IMR-90 (cell line): ENCODE measurements at regions not wholly inside any gene's neighbourhood (a gene's known extent, or its start where the extent isn't known, plus 50 kb on each side); places are given as distances from the start of the nearest gene placed in this dataset.

Source experiments
- ATAC-seq: fragments of 200-7000 bp; cut with Tn5 transposase; 2 replicates; pipeline ENCODE4 v1.9.1; 2020; ENCODE audit warnings: low read depth, mild to moderate bottlenecking, moderate library complexity
- BruUV-seq: library from RNA; stranded (reverse); fragments of 400-500 nt; replicated peaks from 2 replicates; lab custom pipeline; 2021; lab: Mats Ljungman, UMichigan
- CTCF ChIA-PET: fragments of 300-600 bp; formaldehyde crosslinking; extraction: SDS; loops from one replicate; lab custom pipeline; 2021; ENCODE audit warnings: antibody characterized with exemption; lab: Yijun Ruan, JAX
- POLR2A ChIA-PET: fragments of 300-600 bp; sonication (Branson Sonifier 250); formaldehyde crosslinking; loops from one replicate; lab custom pipeline; 2022; ENCODE audit warnings: antibody characterized with exemption; ENCODE audit not compliant: unreplicated experiment; lab: Charles Lee
- DNase-seq: peaks from one replicate; pipeline ENCODE4 v3.0.0; 2013
- H2AFZ ChIP-seq: replicated peaks from 2 replicates; pipeline ENCODE3; 2013; ENCODE audit warnings: low read length, mild to moderate bottlenecking; ENCODE audit not compliant: poor library complexity
- H2AK5ac ChIP-seq: 2 replicates; pipeline ENCODE4 v1.6.1; 2013; ENCODE audit warnings: low read depth, low read length, inconsistent platforms
- H2AK9ac ChIP-seq: replicated peaks from 2 replicates; pipeline ENCODE3; 2013; ENCODE audit warnings: mild to moderate bottlenecking, low read depth, low read length, moderate library complexity; ENCODE audit not compliant: poor library complexity
- H2BK120ac ChIP-seq: 2 replicates; pipeline ENCODE4 v1.6.1; 2013; ENCODE audit warnings: low read depth, low read length, inconsistent platforms
- H2BK15ac ChIP-seq: 3 replicates; pipeline ENCODE4 v1.6.1; 2013; ENCODE audit warnings: low read depth, low read length, inconsistent platforms
- H2BK20ac ChIP-seq: 2 replicates; pipeline ENCODE4 v1.6.1; 2013; ENCODE audit warnings: low read depth, mild to moderate bottlenecking, inconsistent platforms, low read length, moderate library complexity
- H2BK5ac ChIP-seq: 2 replicates; pipeline ENCODE4 v1.6.1; 2013; ENCODE audit warnings: mild to moderate bottlenecking, low read depth, low read length, inconsistent platforms; ENCODE audit not compliant: poor library complexity, severe bottlenecking
- H3K14ac ChIP-seq: replicated peaks from 2 replicates; pipeline ENCODE4 v1.6.1; 2013; ENCODE audit warnings: low read depth, low read length, inconsistent platforms
- H3K18ac ChIP-seq: 2 replicates; pipeline ENCODE4 v1.6.1; 2013; ENCODE audit warnings: low read depth, low read length, control low read depth
- H3K23ac ChIP-seq: 2 replicates; pipeline ENCODE4 v1.6.1; 2013; ENCODE audit warnings: low read depth, low read length, inconsistent platforms
- H3K27ac ChIP-seq: 2 replicates; pipeline ENCODE4 v1.5.1; 2013; ENCODE audit warnings: mild to moderate bottlenecking, control low read depth, low read length; ENCODE audit not compliant: insufficient read depth
- H3K27me3 ChIP-seq: 2 replicates; pipeline ENCODE4 v1.6.1; 2013; ENCODE audit warnings: low read length; ENCODE audit not compliant: control insufficient read depth, insufficient read depth
- H3K36me3 ChIP-seq: 2 replicates; pipeline ENCODE4 v1.6.1; 2013; ENCODE audit warnings: low read length, mixed read lengths; ENCODE audit not compliant: control insufficient read depth, insufficient read depth
- H3K4ac ChIP-seq: 2 replicates; pipeline ENCODE4 v1.6.1; 2013; ENCODE audit warnings: low read depth, low read length, inconsistent platforms
- H3K4me1 ChIP-seq: 2 replicates; pipeline ENCODE4 v1.6.1; 2013; ENCODE audit warnings: low read length, mixed read lengths; ENCODE audit not compliant: control insufficient read depth, insufficient read depth
- H3K4me2 ChIP-seq: 2 replicates; pipeline ENCODE4 v1.6.1; 2013; ENCODE audit warnings: low read depth, mild to moderate bottlenecking, control low read depth, low read length, moderate library complexity
- H3K4me3 ChIP-seq: 2 replicates; pipeline ENCODE4 v1.5.1; 2013; ENCODE audit warnings: low read depth, mild to moderate bottlenecking, control low read depth, low read length, moderate library complexity; ENCODE audit not compliant: insufficient read depth
- H3K56ac ChIP-seq: 2 replicates; pipeline ENCODE4 v1.6.1; 2013; ENCODE audit warnings: low read length, inconsistent platforms; ENCODE audit not compliant: insufficient read depth; ENCODE audit errors: extremely low read depth
- H3K79me1 ChIP-seq, 2 experiments: 2 replicates each; pipeline ENCODE4 v1.6.1; 2013; ENCODE audit warnings: low read length in 2 of 2, inconsistent platforms in 1 of 2, low read depth in 1 of 2
- H3K9ac ChIP-seq: 2 replicates; pipeline ENCODE4 v1.6.1; 2013; ENCODE audit warnings: low read depth, low read length, control low read depth
- H3K9me1 ChIP-seq: 2 replicates; pipeline ENCODE4 v1.6.1; 2013; ENCODE audit warnings: low read length, inconsistent platforms; ENCODE audit not compliant: insufficient read depth
- H3K9me3 ChIP-seq: 2 replicates; pipeline ENCODE4 v1.6.1; 2013; ENCODE audit warnings: low read length; ENCODE audit not compliant: control insufficient read depth, insufficient read depth
- H4K20me1 ChIP-seq: 2 replicates; pipeline ENCODE4 v1.6.1; 2013; ENCODE audit warnings: low read length, inconsistent platforms; ENCODE audit not compliant: insufficient read depth
- H4K5ac ChIP-seq: 2 replicates; pipeline ENCODE4 v1.6.1; 2013; ENCODE audit warnings: mild to moderate bottlenecking, low read depth, low read length, control low read depth
- H4K8ac ChIP-seq, 2 experiments: 2 replicates each; pipeline ENCODE4 v1.6.1; 2013; ENCODE audit warnings: low read depth in 2 of 2, low read length in 2 of 2, control low read depth in 1 of 2, inconsistent platforms in 1 of 2
- H4K91ac ChIP-seq: 2 replicates; pipeline ENCODE4 v1.6.1; 2013; ENCODE audit warnings: low read depth, low read length, inconsistent platforms; ENCODE audit not compliant: insufficient read depth
- BHLHE40 ChIP-seq: fragments of 150-350 bp; IDR thresholded peaks from 2 replicates; pipeline ENCODE4 v1.6.1; 2016; ENCODE audit warnings: mild to moderate bottlenecking, low read depth, low read length
- CHD1 ChIP-seq: IDR thresholded peaks from 2 replicates; pipeline ENCODE4 v1.6.1; 2012; ENCODE audit warnings: low read depth, low read length, improper control_type of control experiment
- MAFK ChIP-seq: IDR thresholded peaks from 2 replicates; pipeline ENCODE4 v1.6.1; 2012; ENCODE audit warnings: low read depth, low read length, improper control_type of control experiment
- MAZ ChIP-seq: IDR thresholded peaks from 2 replicates; pipeline ENCODE4 v1.6.1; 2012; ENCODE audit warnings: low read depth, mild to moderate bottlenecking, low read length, improper control_type of control experiment, moderate library complexity, borderline replicate concordance
- MXI1 ChIP-seq: IDR thresholded peaks from 2 replicates; pipeline ENCODE4 v1.6.1; 2012; ENCODE audit warnings: low read depth, mild to moderate bottlenecking, low read length, moderate library complexity, borderline replicate concordance
- RAD21 ChIP-seq: IDR thresholded peaks from 2 replicates; pipeline ENCODE4 v1.6.1; 2012; ENCODE audit warnings: low read length, improper control_type of control experiment
- RCOR1 ChIP-seq: IDR thresholded peaks from 2 replicates; pipeline ENCODE4 v1.6.1; 2012; ENCODE audit warnings: mild to moderate bottlenecking, low read length, improper control_type of control experiment; ENCODE audit not compliant: insufficient replicate concordance
- SMC3 ChIP-seq: fragments of 150-350 bp; IDR thresholded peaks from 2 replicates; pipeline ENCODE4 v1.6.1; 2016; ENCODE audit warnings: low read depth, mild to moderate bottlenecking, antibody characterized with exemption, low read length, moderate library complexity
- WGBS, 2 experiments: methylation state at CpG; one replicate each; pipeline versions ENCODE4 v1.1.5 to v1.1.7; 2013; ENCODE audit warnings: missing lambda C conversion rate in 2 of 2; ENCODE audit not compliant: insufficient read length in 1 of 2; ENCODE audit errors: extremely low coverage in 2 of 2; 5-methylcytosine and 5-hydroxymethylcytosine counted together
- dilution Hi-C: fragments of 300-500 bp; cut with HindIII; formaldehyde crosslinking; loops from one replicate; pipeline ENCODE4 v1.14.3; 2018; ENCODE audit warnings: low sequenced_read_pairs; ENCODE audit not compliant: unreplicated experiment
- in situ Hi-C: fragments of 300-500 bp; cut with MboI; formaldehyde crosslinking; loops from 3 replicates; pipeline ENCODE4 v1.14.3; 2019; ENCODE audit warnings: low sequenced_read_pairs, inconsistent platforms, mixed read lengths
- intact Hi-C: fragments of 100-400 bp; cut with micrococcal nuclease; formaldehyde crosslinking; loops from 2 replicates; pipeline ENCODE4 v1.10.0; 2022
- TF ChIP-seq, protein P1 (sequence below): fragments of 150-350 bp; IDR thresholded peaks from 2 replicates; pipeline ENCODE4 v1.6.1; 2017; ENCODE audit warnings: mild to moderate bottlenecking, antibody characterized with exemption, low read length, low read depth

DNA sequence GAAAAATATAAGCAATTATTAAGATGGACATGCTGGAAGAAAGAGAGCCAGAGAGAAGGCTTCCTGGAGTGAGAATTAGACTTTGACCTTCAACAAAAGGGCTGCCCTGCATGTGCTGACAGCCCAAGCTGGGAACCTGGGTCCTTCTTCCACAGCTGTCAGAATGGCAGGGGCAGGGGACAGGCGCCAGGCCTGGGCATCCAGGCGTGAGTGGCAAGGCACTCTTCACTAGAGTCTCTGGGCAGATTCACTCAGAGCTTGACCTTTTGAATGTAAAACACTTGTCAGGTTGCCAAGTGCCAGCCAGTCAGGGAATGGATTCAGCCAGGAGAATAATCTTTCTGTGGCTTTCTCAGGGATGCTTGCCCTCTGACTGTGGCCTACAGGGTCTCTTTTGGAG, 119.1 kb upstream of the CLINT1 start:
- BruUV-seq, result no TSS peak
- TF ChIP-seq RAD21 (no peak), MAZ (no peak), BHLHE40 (no peak), MAFK (no peak), MXI1 (no peak), CHD1 (no peak), SMC3 (no peak), RCOR1 (no peak)
- TF ChIP-seq, protein P1, sequence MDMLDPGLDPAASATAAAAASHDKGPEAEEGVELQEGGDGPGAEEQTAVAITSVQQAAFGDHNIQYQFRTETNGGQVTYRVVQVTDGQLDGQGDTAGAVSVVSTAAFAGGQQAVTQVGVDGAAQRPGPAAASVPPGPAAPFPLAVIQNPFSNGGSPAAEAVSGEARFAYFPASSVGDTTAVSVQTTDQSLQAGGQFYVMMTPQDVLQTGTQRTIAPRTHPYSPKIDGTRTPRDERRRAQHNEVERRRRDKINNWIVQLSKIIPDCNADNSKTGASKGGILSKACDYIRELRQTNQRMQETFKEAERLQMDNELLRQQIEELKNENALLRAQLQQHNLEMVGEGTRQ, result no peak
- H2AK9ac ChIP-seq, result no peak overlapping the region
- no peak overlapping the region for H2AK5ac ChIP-seq
- no peak overlapping the region for H2BK120ac ChIP-seq
- no peak overlapping the region for H4K91ac ChIP-seq
- no peaks in the 10 kb centered on the region for H3K9me3 ChIP-seq
- no peak overlapping the region for H3K4me3 ChIP-seq
- no peak for DNase-seq
- H2BK5ac ChIP-seq, result no peak overlapping the region
- no peak overlapping the region for H4K8ac ChIP-seq
- no peak for ATAC-seq
- no peak overlapping the region for H3K18ac ChIP-seq
- ChIA-PET POLR2A (no interaction called here), CTCF (no interaction called here)
- intact Hi-C loops (no loop called here), dilution Hi-C loops (no loop called here), in situ Hi-C loops (no loop called here)
- no peak overlapping the region for H2AFZ ChIP-seq
- H3K9me1 ChIP-seq, result no peaks in the 10 kb centered on the region
- H4K5ac ChIP-seq, result no peak overlapping the region
- H3K4me2 ChIP-seq, result no peak overlapping the region
- H3K23ac ChIP-seq, result no peak overlapping the region
- no peak overlapping the region for H3K27ac ChIP-seq
- H3K36me3 ChIP-seq, result no peaks in the 10 kb centered on the region
- no peaks in the 10 kb centered on the region for H4K20me1 ChIP-seq
- H3K56ac ChIP-seq, result no peak overlapping the region
- no peaks in the 10 kb centered on the region for H3K4me1 ChIP-seq
- H2BK15ac ChIP-seq, result no peak overlapping the region
- H3K4ac ChIP-seq, result no peak overlapping the region
- no peak overlapping the region for H2BK20ac ChIP-seq
- H3K79me1 ChIP-seq, result no peaks in the 10 kb centered on the region
- no peak overlapping the region for H3K14ac ChIP-seq
- no peaks in the 10 kb centered on the region; the same call in 1 of the 2 replicates for H3K27me3 ChIP-seq
- no peak overlapping the region for H3K9ac ChIP-seq
- WGBS, 2 experiments, result 40% methylated on average over 2 of the region's 2 CpGs; no CpG with 5 or more reads in 1 of the 2 experiments
